H9 (cell line): ENCODE measurements at regions not wholly inside any gene's neighbourhood (a gene's known extent, or its start where the extent isn't known, plus 50 kb on each side); places are given as distances from the start of the nearest gene placed in this dataset.

Experiments used
- DNase-seq: peaks from one replicate; pipeline ENCODE4 v3.0.0-alpha.2; 2017
- H2AFZ ChIP-seq: one replicate; pipeline ENCODE4 v1.6.1; 2013; ENCODE audit warnings: mild to moderate bottlenecking, low read length, control low read depth, moderate library complexity
- H2AK5ac ChIP-seq: 2 replicates; pipeline ENCODE4 v1.6.1; 2013; ENCODE audit warnings: low read length, control low read depth, mixed read lengths; ENCODE audit not compliant: insufficient read length
- H2BK120ac ChIP-seq: one replicate; pipeline ENCODE4 v1.6.1; 2013; ENCODE audit warnings: low read depth, mild to moderate bottlenecking, low read length, control low read depth, inconsistent platforms; ENCODE audit not compliant: poor library complexity, severe bottlenecking
- H2BK12ac ChIP-seq: 2 replicates; pipeline ENCODE4 v1.6.1; 2013; ENCODE audit warnings: low read length, control low read depth, mixed read lengths, low read depth; ENCODE audit not compliant: insufficient read length
- H2BK15ac ChIP-seq: 2 replicates; pipeline ENCODE4 v1.6.1; 2013; ENCODE audit warnings: low read depth, low read length, control low read depth
- H2BK20ac ChIP-seq: one replicate; pipeline ENCODE4 v1.6.1; 2013; ENCODE audit warnings: low read depth, mild to moderate bottlenecking, low read length, control low read depth, inconsistent platforms; ENCODE audit not compliant: poor library complexity, severe bottlenecking
- H2BK5ac ChIP-seq: 2 replicates; pipeline ENCODE4 v1.6.1; 2013; ENCODE audit warnings: low read length, control low read depth, mixed read lengths; ENCODE audit not compliant: insufficient read length
- H3K14ac ChIP-seq: 2 replicates; pipeline ENCODE4 v1.6.1; 2013; ENCODE audit warnings: low read length, control low read depth; ENCODE audit not compliant: insufficient read depth
- H3K18ac ChIP-seq: 2 replicates; pipeline ENCODE4 v1.6.1; 2013; ENCODE audit warnings: low read depth, mild to moderate bottlenecking, mixed read lengths, low read length, control low read depth; ENCODE audit not compliant: insufficient read length
- H3K23ac ChIP-seq: 2 replicates; pipeline ENCODE4 v1.6.1; 2013; ENCODE audit warnings: low read length, control low read depth, mixed read lengths, low read depth; ENCODE audit not compliant: insufficient read length
- H3K23me2 ChIP-seq: 2 replicates; pipeline ENCODE4 v1.6.1; 2013; ENCODE audit warnings: low read depth, mild to moderate bottlenecking, mixed read lengths, low read length, control low read depth; ENCODE audit not compliant: insufficient read length, poor library complexity, severe bottlenecking
- H3K27ac ChIP-seq: 2 replicates; pipeline ENCODE4 v1.5.1; 2013; ENCODE audit warnings: low read length, control low read depth, mixed read lengths, low read depth; ENCODE audit not compliant: insufficient read length
- H3K27me3 ChIP-seq: 2 replicates; pipeline ENCODE4 v1.6.1; 2013; ENCODE audit warnings: low read length, control low read depth, inconsistent platforms; ENCODE audit not compliant: insufficient read depth
- H3K4ac ChIP-seq: 2 replicates; pipeline ENCODE4 v1.6.1; 2013; ENCODE audit warnings: low read depth, mild to moderate bottlenecking, control low read depth, inconsistent platforms, low read length, moderate library complexity
- H3K4me1 ChIP-seq: 2 replicates; pipeline ENCODE4 v1.6.1; 2013; ENCODE audit warnings: low read length, control low read depth, inconsistent platforms; ENCODE audit not compliant: insufficient read depth
- H3K4me2 ChIP-seq: 2 replicates; pipeline ENCODE4 v1.6.1; 2013; ENCODE audit warnings: low read length, control low read depth, mixed read lengths; ENCODE audit not compliant: insufficient read length, insufficient read depth
- H3K56ac ChIP-seq: 2 replicates; pipeline ENCODE4 v1.6.1; 2013; ENCODE audit warnings: low read depth, mild to moderate bottlenecking, mixed read lengths, low read length, control low read depth; ENCODE audit not compliant: insufficient read length
- H3K79me1 ChIP-seq: 2 replicates; pipeline ENCODE4 v1.6.1; 2013; ENCODE audit warnings: low read depth, mild to moderate bottlenecking, moderate library complexity, low read length, control low read depth, inconsistent platforms; ENCODE audit not compliant: insufficient read depth, poor library complexity, severe bottlenecking
- H3K79me2 ChIP-seq: 2 replicates; pipeline ENCODE4 v1.6.1; 2013; ENCODE audit warnings: low read length, control low read depth, inconsistent platforms; ENCODE audit not compliant: insufficient read depth
- H3K9ac ChIP-seq: 2 replicates; pipeline ENCODE4 v1.6.1; 2013; ENCODE audit warnings: low read length, control low read depth, mixed read lengths; ENCODE audit not compliant: insufficient read length; ENCODE audit errors: extremely low read depth
- H3K9me3 ChIP-seq: one replicate; pipeline ENCODE4 v1.6.1; 2013; ENCODE audit warnings: low read depth, low read length, inconsistent platforms; ENCODE audit not compliant: control insufficient read depth
- H3T11ph ChIP-seq: one replicate; pipeline ENCODE4 v1.6.1; 2013; ENCODE audit warnings: mild to moderate bottlenecking, low read length, control low read depth, inconsistent platforms
- H4K20me1 ChIP-seq: one replicate; pipeline ENCODE4 v1.6.1; 2013; ENCODE audit not compliant: control insufficient read depth, insufficient read length, insufficient read depth
- H4K5ac ChIP-seq: 2 replicates; pipeline ENCODE4 v1.6.1; 2013; ENCODE audit warnings: low read depth, mild to moderate bottlenecking, mixed read lengths, low read length, control low read depth; ENCODE audit not compliant: insufficient read length
- H4K8ac ChIP-seq: replicated peaks from 2 replicates; pipeline ENCODE4 v1.6.1; 2013; ENCODE audit warnings: low read length, control low read depth, mixed read lengths, low read depth; ENCODE audit not compliant: insufficient read length
- H4K91ac ChIP-seq: 2 replicates; pipeline ENCODE4 v1.6.1; 2013; ENCODE audit warnings: low read depth, mild to moderate bottlenecking, moderate library complexity, mixed read lengths, low read length, control low read depth; ENCODE audit not compliant: insufficient read length
- H3K27ac Mint-ChIP-seq, 3 experiments: 2 replicates in 2 of 3; 3 replicates in 1 of 3; pipeline ENCODE4 v1.8.0; 2020 to 2021; ENCODE audit warnings: mixed read lengths in 3 of 3, mild to moderate bottlenecking in 1 of 3, moderate library complexity in 1 of 3
- H3K27me3 Mint-ChIP-seq: 2 replicates; pipeline ENCODE4 v1.8.0; 2021; ENCODE audit warnings: low read depth, mild to moderate bottlenecking, moderate library complexity, mixed read lengths
- H3K36me3 Mint-ChIP-seq, 3 experiments: 2 replicates in 2 of 3; 3 replicates in 1 of 3; pipeline ENCODE4 v1.8.0; 2020 to 2021; ENCODE audit warnings: low read depth in 3 of 3, mixed read lengths in 3 of 3; ENCODE audit not compliant: insufficient read depth in 1 of 3
- H3K4me1 Mint-ChIP-seq, 2 experiments: 2 replicates each; pipeline ENCODE4 v1.8.0; 2020; ENCODE audit warnings: mixed read lengths in 2 of 2
- H3K4me3 Mint-ChIP-seq, 2 experiments: 2 replicates in 1 of 2; 3 replicates in 1 of 2; pipeline ENCODE4 v1.8.0; 2020 to 2021; ENCODE audit warnings: mild to moderate bottlenecking in 2 of 2, mixed read lengths in 2 of 2, moderate library complexity in 1 of 2
- H3K9me3 Mint-ChIP-seq, 2 experiments: 2 replicates in 1 of 2; 3 replicates in 1 of 2; pipeline ENCODE4 v1.8.0; 2020; ENCODE audit warnings: mild to moderate bottlenecking in 2 of 2, mixed read lengths in 2 of 2, moderate library complexity in 1 of 2
- WGBS: extraction: QIAGEN DNeasy Blood & Tissue Kit; methylation state at CpG from one replicate; pipeline ENCODE4 v1.1.7; 2013; ENCODE audit warnings: missing lambda C conversion rate, low lambda C conversion rate, mixed read lengths; ENCODE audit not compliant: insufficient read length; ENCODE audit errors: extremely low coverage; 5-methylcytosine and 5-hydroxymethylcytosine counted together
- TF ChIP-seq, protein P1 (sequence below): fragments of 200-600 bp; sonication (generic); conservative IDR thresholded peaks from 3 replicates; pipeline ENCODE4 v1.8.0; 2021; ENCODE audit warnings: antibody characterized with exemption, mild to moderate bottlenecking

DNA sequence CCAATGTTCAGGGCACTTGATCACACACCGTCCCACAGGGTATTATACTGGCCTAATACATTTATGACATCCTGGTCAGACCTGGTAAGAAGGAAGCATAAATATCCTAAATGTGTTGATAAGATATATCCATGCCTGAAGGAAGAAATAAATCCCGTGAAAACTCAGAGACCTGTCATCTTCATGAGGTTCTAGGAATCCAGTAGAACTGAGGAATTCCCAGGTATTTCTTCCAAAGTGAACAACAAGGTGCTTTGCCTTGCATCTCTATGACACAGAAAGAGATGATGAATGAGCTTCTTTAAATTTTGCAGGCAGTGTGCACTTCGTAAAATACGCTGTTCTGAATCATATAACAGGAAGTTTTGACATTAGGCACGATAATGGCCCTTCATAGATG is 78.1 kb upstream of the VGLL3 start:
- H2BK120ac ChIP-seq = no peak overlapping the region
- Mint-ChIP-seq H3K36me3 (no peaks in the 10 kb centered on the region), H3K4me3 (no peak overlapping the region), H3K27me3 (no peaks in the 10 kb centered on the region), H3K4me1 (no peaks in the 10 kb centered on the region; a peak in 1 of 4 replicates), H3K27ac (no peak overlapping the region), H3K9me3 (no peaks in the 10 kb centered on the region)
- H4K91ac ChIP-seq = no peak overlapping the region
- WGBS = no CpG with 5 or more reads among the region's 5 CpGs
- H3K4me2 ChIP-seq = no peak overlapping the region
- no peaks in the 10 kb centered on the region for H3K79me1 ChIP-seq
- no peak overlapping the region for H3K9ac ChIP-seq
- no peaks in the 10 kb centered on the region for H3K23me2 ChIP-seq
- TF ChIP-seq, protein P1, sequence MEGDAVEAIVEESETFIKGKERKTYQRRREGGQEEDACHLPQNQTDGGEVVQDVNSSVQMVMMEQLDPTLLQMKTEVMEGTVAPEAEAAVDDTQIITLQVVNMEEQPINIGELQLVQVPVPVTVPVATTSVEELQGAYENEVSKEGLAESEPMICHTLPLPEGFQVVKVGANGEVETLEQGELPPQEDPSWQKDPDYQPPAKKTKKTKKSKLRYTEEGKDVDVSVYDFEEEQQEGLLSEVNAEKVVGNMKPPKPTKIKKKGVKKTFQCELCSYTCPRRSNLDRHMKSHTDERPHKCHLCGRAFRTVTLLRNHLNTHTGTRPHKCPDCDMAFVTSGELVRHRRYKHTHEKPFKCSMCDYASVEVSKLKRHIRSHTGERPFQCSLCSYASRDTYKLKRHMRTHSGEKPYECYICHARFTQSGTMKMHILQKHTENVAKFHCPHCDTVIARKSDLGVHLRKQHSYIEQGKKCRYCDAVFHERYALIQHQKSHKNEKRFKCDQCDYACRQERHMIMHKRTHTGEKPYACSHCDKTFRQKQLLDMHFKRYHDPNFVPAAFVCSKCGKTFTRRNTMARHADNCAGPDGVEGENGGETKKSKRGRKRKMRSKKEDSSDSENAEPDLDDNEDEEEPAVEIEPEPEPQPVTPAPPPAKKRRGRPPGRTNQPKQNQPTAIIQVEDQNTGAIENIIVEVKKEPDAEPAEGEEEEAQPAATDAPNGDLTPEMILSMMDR = no peak
- H2AK5ac ChIP-seq = no peak overlapping the region
- no peak overlapping the region for H3T11ph ChIP-seq
- no peak overlapping the region for H3K18ac ChIP-seq
- H3K14ac ChIP-seq = no peak overlapping the region
- H3K79me2 ChIP-seq = no peaks in the 10 kb centered on the region
- no peak overlapping the region for H3K56ac ChIP-seq
- H4K8ac ChIP-seq = no peak overlapping the region
- no peak overlapping the region for H4K5ac ChIP-seq
- H3K4me1 ChIP-seq = no peaks in the 10 kb centered on the region
- no peaks in the 10 kb centered on the region for H4K20me1 ChIP-seq
- H3K9me3 ChIP-seq = no peaks in the 10 kb centered on the region
- H2BK20ac ChIP-seq = no peak overlapping the region
- H3K27me3 ChIP-seq = no peaks in the 10 kb centered on the region
- H3K27ac ChIP-seq = no peak overlapping the region
- no peak for DNase-seq
- no peak overlapping the region for H3K23ac ChIP-seq
- no peak overlapping the region for H2BK12ac ChIP-seq
- no peak overlapping the region for H2AFZ ChIP-seq
- H2BK5ac ChIP-seq = no peak overlapping the region
- H3K4ac ChIP-seq = no peak overlapping the region
- H2BK15ac ChIP-seq = no peak overlapping the region
